Astrocyte (in vitro differentiated cells and primary cell): ENCODE measurements at regions not wholly inside any gene's neighbourhood (a gene's known extent, or its start where the extent isn't known, plus 50 kb on each side); places are given as distances from the start of the nearest gene placed in this dataset.

Experiments
- DNase-seq: peaks from one replicate; pipeline ENCODE4 v3.0.0-alpha.2; 2010; ENCODE audit warnings: low read depth
- FAIRE-seq: peaks from 2 replicates; lab custom pipeline; 2011; peaks lifted over from hg19 to GRCh38; lab: Jason Lieb, UNC
- H2AFZ ChIP-seq: 2 replicates; pipeline ENCODE4 v1.6.0; 2012; ENCODE audit warnings: low read depth, low read length, inconsistent platforms
- H3K27ac ChIP-seq: 2 replicates; pipeline ENCODE4 v1.5.1; 2011; ENCODE audit warnings: low read depth, low read length, inconsistent platforms
- H3K27me3 ChIP-seq: 2 replicates; pipeline ENCODE4 v1.6.0; 2011; ENCODE audit warnings: low read length, inconsistent platforms; ENCODE audit not compliant: insufficient read depth
- H3K36me3 ChIP-seq: 2 replicates; pipeline ENCODE4 v1.5.1; 2011; ENCODE audit warnings: low read length, inconsistent platforms; ENCODE audit not compliant: insufficient read depth
- H3K4me1 ChIP-seq: 2 replicates; pipeline ENCODE4 v1.5.1; 2011; ENCODE audit warnings: low read length, inconsistent platforms; ENCODE audit not compliant: insufficient read depth
- H3K4me2 ChIP-seq: 2 replicates; pipeline ENCODE4 v1.6.0; 2012; ENCODE audit warnings: low read length, inconsistent platforms
- H3K4me3 ChIP-seq: 2 replicates; pipeline ENCODE4 v1.5.1; 2011; ENCODE audit warnings: low read depth, mild to moderate bottlenecking, low read length, inconsistent platforms; ENCODE audit not compliant: insufficient read depth
- H3K79me2 ChIP-seq: 2 replicates; pipeline ENCODE4 v1.6.0; 2012; ENCODE audit warnings: mild to moderate bottlenecking, low read length, inconsistent platforms; ENCODE audit not compliant: insufficient read depth
- H3K9ac ChIP-seq: 2 replicates; pipeline ENCODE4 v1.6.0; 2012; ENCODE audit warnings: mild to moderate bottlenecking, low read length, inconsistent platforms
- H3K9me3 ChIP-seq: 2 replicates; pipeline ENCODE4 v1.5.1; 2012; ENCODE audit warnings: low read depth, mild to moderate bottlenecking, low read length, inconsistent platforms; ENCODE audit not compliant: insufficient read depth
- H4K20me1 ChIP-seq: 2 replicates; pipeline ENCODE4 v1.6.0; 2012; ENCODE audit warnings: low read length, inconsistent platforms; ENCODE audit not compliant: insufficient read depth
- H3K27ac Mint-ChIP-seq: one replicate; pipeline ENCODE4 v1.8.0; 2021; ENCODE audit warnings: mild to moderate bottlenecking, mixed read lengths; ENCODE audit not compliant: unreplicated experiment
- H3K27me3 Mint-ChIP-seq: one replicate; pipeline ENCODE4 v1.8.0; 2021; ENCODE audit warnings: low read depth, mixed read lengths; ENCODE audit not compliant: unreplicated experiment
- H3K36me3 Mint-ChIP-seq: one replicate; pipeline ENCODE4 v1.8.0; 2021; ENCODE audit warnings: low read depth, mixed read lengths; ENCODE audit not compliant: unreplicated experiment
- H3K4me1 Mint-ChIP-seq: one replicate; pipeline ENCODE4 v1.8.0; 2021; ENCODE audit warnings: low read depth, mixed read lengths; ENCODE audit not compliant: unreplicated experiment
- H3K4me3 Mint-ChIP-seq: one replicate; pipeline ENCODE4 v1.8.0; 2021; ENCODE audit warnings: mild to moderate bottlenecking, moderate library complexity, mixed read lengths; ENCODE audit not compliant: unreplicated experiment
- H3K9me3 Mint-ChIP-seq: one replicate; pipeline ENCODE4 v1.8.0; 2021; ENCODE audit warnings: mild to moderate bottlenecking, mixed read lengths; ENCODE audit not compliant: unreplicated experiment
- EZH2 ChIP-seq: IDR thresholded peaks from 2 replicates; pipeline ENCODE4 v1.6.1; 2012; ENCODE audit warnings: mild to moderate bottlenecking, low read length, inconsistent platforms; ENCODE audit not compliant: insufficient read depth
- TF ChIP-seq, protein P1 (sequence below): IDR thresholded peaks from 2 replicates; pipeline ENCODE4 v1.5.1; 2011; ENCODE audit warnings: low read depth, mild to moderate bottlenecking, inconsistent platforms, low read length, moderate library complexity; ENCODE audit not compliant: insufficient read depth

DNA sequence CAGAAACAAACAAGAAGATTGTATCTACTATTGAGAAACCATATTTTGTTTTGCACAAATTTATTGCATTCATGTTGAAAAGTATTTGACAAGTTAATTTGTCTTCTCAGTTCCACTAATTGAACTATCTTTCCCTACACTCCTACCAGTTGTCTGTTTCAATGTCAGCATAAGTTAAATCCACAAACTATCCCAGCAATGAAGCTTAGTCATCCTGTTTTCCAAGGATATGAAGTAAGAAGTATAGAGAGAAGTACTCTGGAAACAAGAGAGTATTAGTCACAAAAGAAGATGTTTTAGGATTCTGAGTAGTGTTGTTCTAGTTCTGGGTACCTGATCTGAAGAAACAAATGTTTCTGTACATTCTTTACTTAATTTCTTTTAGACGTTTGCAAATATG is 261.6 kb upstream of the ZNF804A start:
- Mint-ChIP-seq H3K9me3 (no peaks in the 10 kb centered on the region), H3K36me3 (no peaks in the 10 kb centered on the region), H3K27me3 (peaks cover 8% of the 10 kb centered on the region), H3K4me1 (peaks cover 5% of the 10 kb centered on the region), H3K4me3 (no peak overlapping the region), H3K27ac (peak overlapping the region; percentile 26)
- H3K36me3 ChIP-seq = no peaks in the 10 kb centered on the region
- no peak overlapping the region for H2AFZ ChIP-seq
- H3K4me1 ChIP-seq = peaks cover 3% of the 10 kb centered on the region
- H3K27ac ChIP-seq = no peak overlapping the region
- no peak overlapping the region for H3K9ac ChIP-seq
- no peak overlapping the region for H3K4me3 ChIP-seq
- no peaks in the 10 kb centered on the region for H3K27me3 ChIP-seq
- no peaks in the 10 kb centered on the region for H3K79me2 ChIP-seq
- H3K9me3 ChIP-seq = no peaks in the 10 kb centered on the region
- no peak for TF ChIP-seq EZH2
- TF ChIP-seq, protein P1, sequence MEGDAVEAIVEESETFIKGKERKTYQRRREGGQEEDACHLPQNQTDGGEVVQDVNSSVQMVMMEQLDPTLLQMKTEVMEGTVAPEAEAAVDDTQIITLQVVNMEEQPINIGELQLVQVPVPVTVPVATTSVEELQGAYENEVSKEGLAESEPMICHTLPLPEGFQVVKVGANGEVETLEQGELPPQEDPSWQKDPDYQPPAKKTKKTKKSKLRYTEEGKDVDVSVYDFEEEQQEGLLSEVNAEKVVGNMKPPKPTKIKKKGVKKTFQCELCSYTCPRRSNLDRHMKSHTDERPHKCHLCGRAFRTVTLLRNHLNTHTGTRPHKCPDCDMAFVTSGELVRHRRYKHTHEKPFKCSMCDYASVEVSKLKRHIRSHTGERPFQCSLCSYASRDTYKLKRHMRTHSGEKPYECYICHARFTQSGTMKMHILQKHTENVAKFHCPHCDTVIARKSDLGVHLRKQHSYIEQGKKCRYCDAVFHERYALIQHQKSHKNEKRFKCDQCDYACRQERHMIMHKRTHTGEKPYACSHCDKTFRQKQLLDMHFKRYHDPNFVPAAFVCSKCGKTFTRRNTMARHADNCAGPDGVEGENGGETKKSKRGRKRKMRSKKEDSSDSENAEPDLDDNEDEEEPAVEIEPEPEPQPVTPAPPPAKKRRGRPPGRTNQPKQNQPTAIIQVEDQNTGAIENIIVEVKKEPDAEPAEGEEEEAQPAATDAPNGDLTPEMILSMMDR = no peak
- H4K20me1 ChIP-seq = no peaks in the 10 kb centered on the region
- FAIRE-seq (no peak), DNase-seq (peak; percentile 42)
- no peak overlapping the region for H3K4me2 ChIP-seq

DNA sequence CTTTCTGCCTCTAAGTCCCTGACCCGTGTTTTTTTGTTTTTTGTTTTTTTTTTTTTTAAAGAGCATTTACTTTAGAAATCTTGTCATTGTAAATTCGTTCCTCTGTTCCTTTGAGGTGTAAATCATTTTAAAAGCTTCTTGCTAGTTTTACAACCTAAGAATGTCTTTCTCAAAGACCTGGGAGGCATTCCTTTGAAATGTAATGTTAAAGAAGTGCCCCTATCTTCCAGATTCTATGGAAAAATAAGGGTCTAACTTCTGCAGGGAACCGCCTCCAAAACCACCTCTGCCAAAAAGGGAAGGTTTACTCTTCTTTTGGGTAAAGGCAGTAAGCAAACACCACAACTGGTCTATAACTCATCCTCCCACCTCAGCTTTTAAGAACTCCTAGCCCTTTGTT is 259.6 kb upstream of the ZNF804A start:
- no peaks in the 10 kb centered on the region for H3K36me3 ChIP-seq
- H3K27ac ChIP-seq = no peak overlapping the region
- no peaks in the 10 kb centered on the region for H3K9me3 ChIP-seq
- no peak overlapping the region for H3K4me2 ChIP-seq
- H3K27me3 ChIP-seq = no peaks in the 10 kb centered on the region
- no peak overlapping the region for H3K9ac ChIP-seq
- no peak for TF ChIP-seq EZH2
- TF ChIP-seq, protein P1 = no peak
- H3K4me1 ChIP-seq = peaks cover 3% of the 10 kb centered on the region
- no peak overlapping the region for H3K27ac Mint-ChIP-seq
- H3K79me2 ChIP-seq = no peaks in the 10 kb centered on the region
- H3K9me3 Mint-ChIP-seq = no peaks in the 10 kb centered on the region
- H3K4me3 ChIP-seq = no peak overlapping the region
- no peak for DNase-seq
- H3K36me3 Mint-ChIP-seq = no peaks in the 10 kb centered on the region
- no peak for FAIRE-seq
- peaks cover 8% of the 10 kb centered on the region for H3K27me3 Mint-ChIP-seq
- H3K4me1 Mint-ChIP-seq = peaks cover 5% of the 10 kb centered on the region
- no peak overlapping the region for H3K4me3 Mint-ChIP-seq
- H4K20me1 ChIP-seq = no peaks in the 10 kb centered on the region
- no peak overlapping the region for H2AFZ ChIP-seq

DNA sequence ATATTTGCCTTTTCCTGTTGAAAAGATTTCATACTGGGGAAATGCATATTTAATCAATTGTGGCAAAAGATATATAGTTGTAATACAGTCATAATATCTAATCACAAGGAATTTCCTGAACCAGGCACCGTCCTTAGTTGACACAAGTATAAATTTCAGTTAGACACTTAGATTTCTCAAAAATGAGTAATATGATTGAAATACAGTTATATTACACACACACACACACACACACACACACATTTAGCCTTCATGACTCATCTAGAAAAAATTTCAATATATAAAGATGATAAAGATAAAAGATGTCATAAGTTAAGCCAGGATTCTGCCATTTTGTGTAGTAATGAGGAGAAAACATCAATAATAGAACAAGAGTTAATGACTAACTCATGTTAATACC is 258.4 kb upstream of the ZNF804A start:
- H3K4me1 ChIP-seq = peaks cover 3% of the 10 kb centered on the region
- no peaks in the 10 kb centered on the region for H3K79me2 ChIP-seq
- H3K4me2 ChIP-seq = no peak overlapping the region
- no peak overlapping the region for H3K4me3 ChIP-seq
- peak; percentile 25 for DNase-seq
- Mint-ChIP-seq H3K27me3 (peaks cover 8% of the 10 kb centered on the region), H3K27ac (no peak overlapping the region), H3K36me3 (no peaks in the 10 kb centered on the region), H3K4me1 (peaks cover 5% of the 10 kb centered on the region), H3K4me3 (no peak overlapping the region), H3K9me3 (no peaks in the 10 kb centered on the region)
- H3K9me3 ChIP-seq = no peaks in the 10 kb centered on the region
- no peak overlapping the region for H2AFZ ChIP-seq
- FAIRE-seq = no peak
- H4K20me1 ChIP-seq = no peaks in the 10 kb centered on the region
- H3K27me3 ChIP-seq = no peaks in the 10 kb centered on the region
- H3K9ac ChIP-seq = no peak overlapping the region
- TF ChIP-seq EZH2 = no peak
- TF ChIP-seq, protein P1 = no peak
- H3K27ac ChIP-seq = no peak overlapping the region
- H3K36me3 ChIP-seq = no peaks in the 10 kb centered on the region
